22Rv1 (cell line): ENCODE measurements at regions not wholly inside any gene's neighbourhood (a gene's known extent, or its start where the extent isn't known, plus 50 kb on each side); places are given as distances from the start of the nearest gene placed in this dataset.

Source experiments
- ZFX ChIP-seq: fragments of 450-650 bp; IDR thresholded peaks from 2 replicates; pipeline ENCODE4 v1.6.1; 2017; ENCODE audit warnings: antibody characterized with exemption, borderline replicate concordance
- TF ChIP-seq, protein P1 (sequence below): fragments of 450-650 bp; IDR thresholded peaks from 2 replicates; pipeline ENCODE4 v1.5.1; 2017; ENCODE audit warnings: mild to moderate bottlenecking

DNA sequence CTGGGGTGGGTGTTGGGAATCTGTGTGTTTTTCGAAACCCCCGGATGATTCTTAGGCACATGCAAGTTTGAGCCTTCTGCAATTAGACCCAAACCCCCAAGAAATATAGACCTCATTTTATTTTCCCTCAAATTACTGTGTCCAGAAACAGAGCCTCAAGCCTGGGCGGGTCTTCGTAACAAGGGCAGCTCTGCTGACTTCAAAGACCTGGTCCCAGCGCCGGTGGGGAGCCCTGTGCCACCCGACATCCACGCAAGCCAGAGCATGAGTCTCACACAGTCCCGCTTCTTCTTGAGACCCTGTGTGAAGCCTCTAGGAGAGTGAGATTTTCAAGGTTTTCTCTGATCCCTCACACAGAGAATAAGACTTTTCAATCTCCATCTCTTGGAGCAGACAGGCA lies 397.3 kb downstream of the RPS6KC1 start:
- TF ChIP-seq, protein P1, sequence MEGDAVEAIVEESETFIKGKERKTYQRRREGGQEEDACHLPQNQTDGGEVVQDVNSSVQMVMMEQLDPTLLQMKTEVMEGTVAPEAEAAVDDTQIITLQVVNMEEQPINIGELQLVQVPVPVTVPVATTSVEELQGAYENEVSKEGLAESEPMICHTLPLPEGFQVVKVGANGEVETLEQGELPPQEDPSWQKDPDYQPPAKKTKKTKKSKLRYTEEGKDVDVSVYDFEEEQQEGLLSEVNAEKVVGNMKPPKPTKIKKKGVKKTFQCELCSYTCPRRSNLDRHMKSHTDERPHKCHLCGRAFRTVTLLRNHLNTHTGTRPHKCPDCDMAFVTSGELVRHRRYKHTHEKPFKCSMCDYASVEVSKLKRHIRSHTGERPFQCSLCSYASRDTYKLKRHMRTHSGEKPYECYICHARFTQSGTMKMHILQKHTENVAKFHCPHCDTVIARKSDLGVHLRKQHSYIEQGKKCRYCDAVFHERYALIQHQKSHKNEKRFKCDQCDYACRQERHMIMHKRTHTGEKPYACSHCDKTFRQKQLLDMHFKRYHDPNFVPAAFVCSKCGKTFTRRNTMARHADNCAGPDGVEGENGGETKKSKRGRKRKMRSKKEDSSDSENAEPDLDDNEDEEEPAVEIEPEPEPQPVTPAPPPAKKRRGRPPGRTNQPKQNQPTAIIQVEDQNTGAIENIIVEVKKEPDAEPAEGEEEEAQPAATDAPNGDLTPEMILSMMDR, result no peak
- TF ChIP-seq ZFX, result no peak
